CD4-positive, alpha-beta T cell (primary cell): ENCODE measurements at regions not wholly inside any gene's neighbourhood (a gene's known extent, or its start where the extent isn't known, plus 50 kb on each side); places are given as distances from the start of the nearest gene placed in this dataset.
A peak's percentile ranks its signal among the peaks of the same experiment; 100 is the strongest.

Source experiments
- ATAC-seq: fragments of 200-7000 bp; cut with Tn5 transposase; one replicate; pipeline ENCODE4 v1.10.0; 2022; ENCODE audit warnings: mild to moderate bottlenecking; ENCODE audit not compliant: poor library complexity
- CTCF ChIA-PET: fragments of 350-600 bp; sonication (Branson Sonifier 250); formaldehyde crosslinking; loops from one replicate; lab custom pipeline; 2021; ENCODE audit warnings: antibody characterized with exemption, inconsistent platforms; lab: Charles Lee
- POLR2A ChIA-PET: fragments of 350-600 bp; sonication (Branson Sonifier 250); formaldehyde crosslinking; loops from one replicate; lab custom pipeline; 2021; ENCODE audit warnings: antibody characterized with exemption, inconsistent platforms; lab: Charles Lee
- DNase-seq, 14 experiments: peaks; one replicate each; pipeline ENCODE4 v3.0.0-alpha.2; 2013 to 2020; ENCODE audit warnings: mixed read lengths in 2 of 14
- H3K27ac ChIP-seq, 2 donors: one replicate each; pipeline versions ENCODE4 v1.5.1 to v1.7.0; 2013; ENCODE audit warnings: low read length in 2 of 2, low read depth in 1 of 2, mild to moderate bottlenecking in 1 of 2
- H3K27me3 ChIP-seq, 2 experiments: 1 replicate in 1 of 2; 2 replicates in 1 of 2; pipeline versions ENCODE4 v1.6.1 to v1.7.0; 2013; ENCODE audit warnings: low read length in 2 of 2, control low read depth in 1 of 2, mild to moderate bottlenecking in 1 of 2, moderate library complexity in 1 of 2; ENCODE audit not compliant: insufficient read depth in 2 of 2, control insufficient read depth in 1 of 2
- H3K36me3 ChIP-seq: one replicate; pipeline ENCODE4 v1.6.1; 2013; ENCODE audit warnings: low read length, control low read depth; ENCODE audit not compliant: insufficient read depth
- H3K4me1 ChIP-seq: one replicate; pipeline ENCODE4 v1.6.1; 2013; ENCODE audit warnings: low read length, control low read depth; ENCODE audit not compliant: insufficient read depth
- H3K4me3 ChIP-seq: one replicate; pipeline ENCODE4 v1.5.1; 2013; ENCODE audit warnings: mild to moderate bottlenecking, low read length, moderate library complexity
- H3K9me3 ChIP-seq, 2 experiments: 1 replicate in 1 of 2; 2 replicates in 1 of 2; pipeline versions ENCODE4 v1.6.1 to v1.7.0; 2013; ENCODE audit warnings: low read length in 2 of 2, mild to moderate bottlenecking in 2 of 2, control low read depth in 1 of 2, moderate library complexity in 1 of 2; ENCODE audit not compliant: control insufficient read depth in 1 of 2, insufficient read depth in 1 of 2
- H3K27ac Mint-ChIP-seq: one replicate; pipeline ENCODE4 v1.8.0; 2020; ENCODE audit warnings: mixed read lengths
- H3K27me3 Mint-ChIP-seq: one replicate; pipeline ENCODE4 v1.8.0; 2021; ENCODE audit warnings: mixed read lengths
- H3K36me3 Mint-ChIP-seq: one replicate; pipeline ENCODE4 v1.8.0; 2021; ENCODE audit warnings: low read depth, mixed read lengths
- H3K4me1 Mint-ChIP-seq: one replicate; pipeline ENCODE4 v1.8.0; 2021; ENCODE audit warnings: low read depth, mixed read lengths
- H3K4me3 Mint-ChIP-seq: one replicate; pipeline ENCODE4 v1.8.0; 2020; ENCODE audit warnings: mild to moderate bottlenecking, mixed read lengths
- H3K9me3 Mint-ChIP-seq: one replicate; pipeline ENCODE4 v1.8.0; 2020; ENCODE audit warnings: mixed read lengths
- CTCF ChIP-seq: fragments of 200-600 bp; IDR thresholded peaks from one replicate; pipeline ENCODE4 v1.8.0; 2022; ENCODE audit warnings: antibody characterized with exemption, mild to moderate bottlenecking
- intact Hi-C, 2 experiments: fragments of 100-400 bp; cut with DNase I in 1 of 2; cut with micrococcal nuclease in 1 of 2; formaldehyde crosslinking; loops; one replicate each; pipeline versions ENCODE4 v1.15.1 to v1.9.0; 2023 to 2025; cut with DNase I, micrococcal nuclease

- ChIA-PET POLR2A (no interaction called here), CTCF (no interaction called here)
- Histone ChIP-seq H3K36me3 (no peaks in the 10 kb centered on the region), H3K27ac (no peak overlapping the region), H3K9me3 (peaks cover 0 to under 1% of the 10 kb centered on the region in 2 experiments), H3K4me1 (peaks cover under 1% of the 10 kb centered on the region), H3K4me3 (no peak overlapping the region), H3K27me3 (no peaks in the 10 kb centered on the region)
- TF ChIP-seq CTCF, result no peak
- DNase-seq, result no peak
- H3K9me3 Mint-ChIP-seq, result no peaks in the 10 kb centered on the region
- no peak overlapping the region for H3K4me3 Mint-ChIP-seq
- no peaks in the 10 kb centered on the region for H3K36me3 Mint-ChIP-seq
- ATAC-seq, result no peak
- peaks cover 29% of the 10 kb centered on the region for H3K4me1 Mint-ChIP-seq
- H3K27me3 Mint-ChIP-seq, result no peaks in the 10 kb centered on the region
- intact Hi-C loops, result no loop called here
- no peak overlapping the region for H3K27ac Mint-ChIP-seq
These were observed 388.7 kb upstream of the CFAP20DC start for GRCh38 chr3:59438492-59438891.

GRCh38 chr3:59436164-59436958 is 386.5 kb upstream of the CFAP20DC start:
- ChIA-PET POLR2A (interaction anchor here (1.0 to 1.4 kb wide), 4 partner anchors 8 to 15 kb away, joined by 3 to 6 read pairs (median 4); no protein-coding TSS in a partner anchor), CTCF (no interaction called here)
- peak; percentile 84 for ATAC-seq
- Histone ChIP-seq H3K27ac (no peak overlapping the region), H3K4me3 (no peak overlapping the region), H3K36me3 (no peaks in the 10 kb centered on the region), H3K4me1 (no peaks in the 10 kb centered on the region), H3K9me3 (peaks cover 0 to 5% of the 10 kb centered on the region in 2 experiments), H3K27me3 (no peaks in the 10 kb centered on the region)
- H3K9me3 Mint-ChIP-seq, result no peaks in the 10 kb centered on the region
- peak overlapping the region; percentile 82 for H3K27ac Mint-ChIP-seq
- no peaks in the 10 kb centered on the region for H3K27me3 Mint-ChIP-seq
- DNase-seq, result peak in 5 of 14 experiments; percentile 21 to 40 (median 26)
- no peak for TF ChIP-seq CTCF
- H3K36me3 Mint-ChIP-seq, result no peaks in the 10 kb centered on the region
- peaks cover 17% of the 10 kb centered on the region for H3K4me1 Mint-ChIP-seq
- H3K4me3 Mint-ChIP-seq, result peak overlapping the region; percentile 3
- intact Hi-C loops, result loop anchor here in 1 of 2 experiments (1.0 kb wide), 1 partner anchor 15 kb away; no protein-coding TSS in a partner anchor

- intact Hi-C loops, result loop anchor here in 1 of 2 experiments (2.0 kb wide), 1 partner anchor 15 kb away; no protein-coding TSS in a partner anchor
- ATAC-seq, result no peak
- Mint-ChIP-seq H3K9me3 (no peaks in the 10 kb centered on the region), H3K27ac (no peak overlapping the region), H3K4me1 (peaks cover 16% of the 10 kb centered on the region), H3K36me3 (no peaks in the 10 kb centered on the region), H3K4me3 (no peak overlapping the region), H3K27me3 (no peaks in the 10 kb centered on the region)
- POLR2A ChIA-PET, result no interaction called here
- peaks cover 0 to 5% of the 10 kb centered on the region in 2 experiments for H3K9me3 ChIP-seq
- H3K4me3 ChIP-seq, result no peak overlapping the region
- no peak for TF ChIP-seq CTCF
- no peak for DNase-seq
- H3K36me3 ChIP-seq, result no peaks in the 10 kb centered on the region
- H3K4me1 ChIP-seq, result no peaks in the 10 kb centered on the region
- no peak overlapping the region for H3K27ac ChIP-seq
- CTCF ChIA-PET, result no interaction called here
- no peaks in the 10 kb centered on the region for H3K27me3 ChIP-seq
These were observed 383.7 kb upstream of the CFAP20DC start for GRCh38 chr3:59433546-59433945.
